Mesenchymal stem cell (in vitro differentiated cells and primary cell): ENCODE measurements at regions not wholly inside any gene's neighbourhood (a gene's known extent, or its start where the extent isn't known, plus 50 kb on each side); places are given as distances from the start of the nearest gene placed in this dataset.

Experiments
- DNase-seq: peaks from one replicate; pipeline ENCODE4 v3.0.0-alpha.2; 2013
- H2AFZ ChIP-seq: one replicate; pipeline ENCODE4 v1.6.1; 2013; ENCODE audit warnings: low read depth, mild to moderate bottlenecking, control low read depth, inconsistent platforms, low read length, moderate library complexity
- H2AK5ac ChIP-seq: 2 replicates; pipeline ENCODE4 v1.6.1; 2013; ENCODE audit warnings: low read length, moderate library complexity, mild to moderate bottlenecking, inconsistent platforms; ENCODE audit not compliant: severe bottlenecking
- H2BK120ac ChIP-seq: one replicate; pipeline ENCODE4 v1.6.1; 2013; ENCODE audit warnings: low read depth, mild to moderate bottlenecking, inconsistent platforms, low read length, moderate library complexity
- H2BK12ac ChIP-seq, 2 experiments: one replicate each; pipeline ENCODE4 v1.6.1; 2013; ENCODE audit warnings: inconsistent platforms in 2 of 2, low read length in 2 of 2, mild to moderate bottlenecking in 2 of 2, moderate library complexity in 2 of 2, control low read depth in 1 of 2
- H2BK15ac ChIP-seq: one replicate; pipeline ENCODE4 v1.6.1; 2013; ENCODE audit warnings: mild to moderate bottlenecking, low read depth, inconsistent platforms; ENCODE audit not compliant: poor library complexity, severe bottlenecking
- H2BK5ac ChIP-seq: 2 replicates; pipeline ENCODE4 v1.6.1; 2013; ENCODE audit warnings: low read depth, mild to moderate bottlenecking, low read length, control low read depth, inconsistent platforms; ENCODE audit not compliant: poor library complexity, severe bottlenecking
- H3K14ac ChIP-seq, 2 experiments: one replicate each; pipeline ENCODE4 v1.6.1; 2013; ENCODE audit warnings: inconsistent platforms in 2 of 2, low read length in 2 of 2, control low read depth in 1 of 2, mild to moderate bottlenecking in 1 of 2, moderate library complexity in 1 of 2
- H3K18ac ChIP-seq, 2 experiments: one replicate each; pipeline ENCODE4 v1.6.1; 2013; ENCODE audit warnings: inconsistent platforms in 2 of 2, low read length in 2 of 2, control low read depth in 1 of 2, low read depth in 1 of 2, mild to moderate bottlenecking in 1 of 2
- H3K23ac ChIP-seq, 2 experiments: one replicate each; pipeline ENCODE4 v1.6.1; 2013; ENCODE audit warnings: inconsistent platforms in 2 of 2, low read length in 2 of 2, mild to moderate bottlenecking in 2 of 2, moderate library complexity in 2 of 2, control low read depth in 1 of 2
- H3K27ac ChIP-seq: 2 replicates; pipeline ENCODE4 v1.5.1; 2013; ENCODE audit warnings: mild to moderate bottlenecking, moderate library complexity, low read length, control low read depth, inconsistent platforms; ENCODE audit not compliant: poor library complexity, severe bottlenecking
- H3K27me3 ChIP-seq, 2 experiments: 2 replicates each; pipeline versions ENCODE4 v1.6.1 to v1.7.0; 2013; ENCODE audit warnings: low read length in 2 of 2, mild to moderate bottlenecking in 2 of 2, moderate library complexity in 2 of 2, control low read depth in 1 of 2, inconsistent platforms in 1 of 2; ENCODE audit not compliant: control insufficient read depth in 1 of 2, insufficient read depth in 1 of 2
- H3K36me3 ChIP-seq, 2 experiments: 2 replicates each; pipeline versions ENCODE4 v1.6.1 to v1.7.0; 2013; ENCODE audit warnings: low read length in 2 of 2, control low read depth in 1 of 2, inconsistent platforms in 1 of 2, low read depth in 1 of 2, mild to moderate bottlenecking in 1 of 2; ENCODE audit not compliant: insufficient read depth in 2 of 2, control insufficient read depth in 1 of 2
- H3K4ac ChIP-seq, 2 experiments: one replicate each; pipeline ENCODE4 v1.6.1; 2013; ENCODE audit warnings: inconsistent platforms in 2 of 2, low read length in 2 of 2, mild to moderate bottlenecking in 2 of 2, moderate library complexity in 2 of 2, control low read depth in 1 of 2, low read depth in 1 of 2
- H3K4me1 ChIP-seq: 2 replicates; pipeline ENCODE4 v1.6.1; 2013; ENCODE audit warnings: low read depth, low read length, control low read depth; ENCODE audit not compliant: control insufficient read depth, insufficient read depth
- H3K4me2 ChIP-seq: 2 replicates; pipeline ENCODE4 v1.6.1; 2013; ENCODE audit warnings: low read length, mild to moderate bottlenecking, inconsistent platforms; ENCODE audit not compliant: poor library complexity, severe bottlenecking
- H3K4me3 ChIP-seq, 2 experiments: 2 replicates each; pipeline versions ENCODE4 v1.5.1 to v1.7.0; 2013; ENCODE audit warnings: low read length in 2 of 2, mild to moderate bottlenecking in 2 of 2, control low read depth in 1 of 2, low read depth in 1 of 2; ENCODE audit not compliant: insufficient read depth in 1 of 2
- H3K79me1 ChIP-seq: replicated peaks from 2 replicates; pipeline ENCODE4 v1.6.1; 2013; ENCODE audit warnings: mild to moderate bottlenecking, control low read depth, low read length, inconsistent platforms; ENCODE audit not compliant: poor library complexity, severe bottlenecking
- H3K9ac ChIP-seq: 2 replicates; pipeline ENCODE4 v1.7.0; 2013; ENCODE audit warnings: mild to moderate bottlenecking, low read length, moderate library complexity
- H3K9me3 ChIP-seq: 2 replicates; pipeline ENCODE4 v1.7.0; 2013; ENCODE audit warnings: mild to moderate bottlenecking, low read length; ENCODE audit not compliant: control insufficient read depth
- H4K8ac ChIP-seq: one replicate; pipeline ENCODE4 v1.6.1; 2013; ENCODE audit warnings: inconsistent platforms, mild to moderate bottlenecking, low read length, moderate library complexity
- H4K91ac ChIP-seq: one replicate; pipeline ENCODE4 v1.6.1; 2013; ENCODE audit warnings: mild to moderate bottlenecking, low read length, inconsistent platforms
- WGBS: methylation state at CpG from one replicate; pipeline ENCODE4 v1.1.7; 2013; ENCODE audit warnings: mixed read lengths; 5-methylcytosine and 5-hydroxymethylcytosine counted together

- Histone ChIP-seq H2AK5ac (no peak overlapping the region), H3K27ac (no peak overlapping the region), H2AFZ (no peak overlapping the region), H2BK5ac (no peak overlapping the region), H3K27me3 (no peaks in the 10 kb centered on the region), H3K9me3 (no peaks in the 10 kb centered on the region), H3K36me3 (peaks cover 0 to 3% of the 10 kb centered on the region in 2 experiments), H3K23ac (no peak overlapping the region), H4K91ac (no peak overlapping the region), H3K4me1 (peaks cover 1% of the 10 kb centered on the region), H3K18ac (no peak overlapping the region), H2BK12ac (peak overlapping the region in 1 of 2 experiments; percentile 6), H3K79me1 (no peaks in the 10 kb centered on the region), H2BK120ac (no peak overlapping the region), H3K9ac (no peak overlapping the region), H3K14ac (no peak overlapping the region), H3K4me2 (no peak overlapping the region), H2BK15ac (no peak overlapping the region), H4K8ac (no peak overlapping the region), H3K4me3 (no peak overlapping the region), H3K4ac (no peak overlapping the region)
- 100% methylated on average over 2 of the region's 2 CpGs for WGBS
- no peak for DNase-seq
Observed at GRCh38 chr2:70036290-70036689, 51.0 kb upstream of the PCBP1 start.

- peak overlapping the region in 1 of 2 experiments; percentile 69 for H3K18ac ChIP-seq
- no peaks in the 10 kb centered on the region for H3K79me1 ChIP-seq
- H2BK120ac ChIP-seq, result no peak overlapping the region
- H3K4me3 ChIP-seq, result peak overlapping the region in 1 of 2 experiments; percentile 17
- H2AK5ac ChIP-seq, result no peak overlapping the region
- peak overlapping the region in 1 of 2 experiments; percentile 11 for H3K4ac ChIP-seq
- H3K27me3 ChIP-seq, result no peaks in the 10 kb centered on the region
- no peak overlapping the region for H4K8ac ChIP-seq
- no peaks in the 10 kb centered on the region for H3K4me1 ChIP-seq
- no peak overlapping the region for H4K91ac ChIP-seq
- peak overlapping the region in 1 of 2 experiments; percentile 73 for H2BK12ac ChIP-seq
- no peaks in the 10 kb centered on the region for H3K9me3 ChIP-seq
- DNase-seq, result peak; percentile 67
- H3K23ac ChIP-seq, result no peak overlapping the region
- peak overlapping the region; percentile 33 for H3K9ac ChIP-seq
- WGBS, result no CpG with 5 or more reads among the region's 1 CpG
- no peak overlapping the region for H2BK15ac ChIP-seq
- H2BK5ac ChIP-seq, result no peak overlapping the region
- no peak overlapping the region for H3K4me2 ChIP-seq
- no peak overlapping the region for H3K14ac ChIP-seq
- no peak overlapping the region for H3K27ac ChIP-seq
- H3K36me3 ChIP-seq, result peaks cover 0 to 3% of the 10 kb centered on the region in 2 experiments
- no peak overlapping the region for H2AFZ ChIP-seq
Observed at GRCh38 chr2:70035344-70035844, 51.9 kb upstream of the PCBP1 start.

GRCh38 chr2:70030724-70031420 lies 56.4 kb upstream of the PCBP1 start:
- Histone ChIP-seq H2BK120ac (peak overlapping the region; percentile 0), H2AFZ (no peak overlapping the region), H3K4me3 (no peak overlapping the region), H3K23ac (no peak overlapping the region), H3K27me3 (no peaks in the 10 kb centered on the region), H3K14ac (no peak overlapping the region), H3K18ac (peak overlapping the region in 1 of 2 experiments; percentile 19), H4K91ac (no peak overlapping the region), H3K79me1 (no peaks in the 10 kb centered on the region), H3K36me3 (peaks cover 0 to 3% of the 10 kb centered on the region in 2 experiments), H3K4me2 (no peak overlapping the region), H3K27ac (no peak overlapping the region), H3K4me1 (peaks cover 7% of the 10 kb centered on the region), H2BK15ac (no peak overlapping the region), H3K4ac (no peak overlapping the region), H3K9ac (peak overlapping the region; percentile 75), H3K9me3 (no peaks in the 10 kb centered on the region), H2BK5ac (no peak overlapping the region), H4K8ac (no peak overlapping the region), H2AK5ac (no peak overlapping the region), H2BK12ac (peak overlapping the region in 1 of 2 experiments; percentile 83)
- WGBS, result no CpG with 5 or more reads among the region's 1 CpG
- DNase-seq, result peak; percentile 38

- H2BK5ac ChIP-seq, result no peak overlapping the region
- H3K4me1 ChIP-seq, result peaks cover 7% of the 10 kb centered on the region
- no peak overlapping the region for H3K4me2 ChIP-seq
- H3K36me3 ChIP-seq, result peaks cover 0 to 3% of the 10 kb centered on the region in 2 experiments
- H3K79me1 ChIP-seq, result no peaks in the 10 kb centered on the region
- H2AFZ ChIP-seq, result peak overlapping the region; percentile 47
- peak overlapping the region; percentile 97 for H4K8ac ChIP-seq
- H2BK15ac ChIP-seq, result no peak overlapping the region
- peak overlapping the region; percentile 29 to 49 for H2BK12ac ChIP-seq
- no peaks in the 10 kb centered on the region for H3K27me3 ChIP-seq
- peak overlapping the region; percentile 68 for H2BK120ac ChIP-seq
- H3K14ac ChIP-seq, result no peak overlapping the region
- H3K9me3 ChIP-seq, result no peaks in the 10 kb centered on the region
- DNase-seq, result peak; percentile 94
- no peak overlapping the region for H3K23ac ChIP-seq
- H3K27ac ChIP-seq, result peak overlapping the region; percentile 43
- H3K4ac ChIP-seq, result peak overlapping the region in 1 of 2 experiments; percentile 60
- WGBS, result 43% methylated on average over 2 of the region's 3 CpGs
- peak overlapping the region; percentile 75 for H3K9ac ChIP-seq
- H4K91ac ChIP-seq, result peak overlapping the region; percentile 18
- H3K18ac ChIP-seq, result peak overlapping the region; percentile 45 to 86
- H3K4me3 ChIP-seq, result no peak overlapping the region
- no peak overlapping the region for H2AK5ac ChIP-seq
Observed at GRCh38 chr2:70029814-70030409, 57.4 kb upstream of the PCBP1 start.
